ENCODE measurements at regions not wholly inside any gene's neighbourhood (a gene's known extent, or its start where the extent isn't known, plus 50 kb on each side); places are given as distances from the start of the nearest gene placed in this dataset.

DNA sequence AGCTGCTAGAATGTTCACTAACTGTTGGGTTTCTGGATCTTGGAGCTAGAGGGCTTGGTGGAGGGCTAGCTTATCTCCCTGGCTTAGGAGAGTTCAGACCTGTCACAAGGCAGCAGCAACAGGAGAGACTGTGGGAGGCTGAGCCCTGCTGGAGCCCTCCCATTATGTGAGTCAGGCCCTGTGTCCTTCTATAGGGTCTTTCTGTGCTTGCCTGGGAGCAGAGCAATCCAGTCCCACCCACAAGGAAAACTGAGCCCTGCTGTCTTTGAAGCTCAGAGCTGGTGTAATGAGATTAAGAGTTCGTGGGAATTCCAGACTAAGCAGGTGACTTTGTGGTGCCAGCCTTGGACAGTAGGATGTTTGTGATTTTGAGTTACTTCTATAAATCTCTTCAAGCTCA is 249.0 kb downstream of the TTC32 start:
- H3K4me1 ChIP-seq, result peaks cover 0 to 6% (median 0%) of the 10 kb centered on the region in 4 donors
- no peak overlapping the region for H3K4me3 ChIP-seq
- no peaks in the 10 kb centered on the region for H3K9me3 ChIP-seq
- no peak overlapping the region for H3K27ac ChIP-seq
- WGBS, 2 donors, result 67 to 76% methylated on average over 1 of the region's 1 CpG
- no peaks in the 10 kb centered on the region for H3K27me3 ChIP-seq
- no peaks in the 10 kb centered on the region for H3K36me3 ChIP-seq
- DNase-seq (ENCODE audit: low spot score in 2 of 2), result no peak
- TF ChIP-seq, protein P1, sequence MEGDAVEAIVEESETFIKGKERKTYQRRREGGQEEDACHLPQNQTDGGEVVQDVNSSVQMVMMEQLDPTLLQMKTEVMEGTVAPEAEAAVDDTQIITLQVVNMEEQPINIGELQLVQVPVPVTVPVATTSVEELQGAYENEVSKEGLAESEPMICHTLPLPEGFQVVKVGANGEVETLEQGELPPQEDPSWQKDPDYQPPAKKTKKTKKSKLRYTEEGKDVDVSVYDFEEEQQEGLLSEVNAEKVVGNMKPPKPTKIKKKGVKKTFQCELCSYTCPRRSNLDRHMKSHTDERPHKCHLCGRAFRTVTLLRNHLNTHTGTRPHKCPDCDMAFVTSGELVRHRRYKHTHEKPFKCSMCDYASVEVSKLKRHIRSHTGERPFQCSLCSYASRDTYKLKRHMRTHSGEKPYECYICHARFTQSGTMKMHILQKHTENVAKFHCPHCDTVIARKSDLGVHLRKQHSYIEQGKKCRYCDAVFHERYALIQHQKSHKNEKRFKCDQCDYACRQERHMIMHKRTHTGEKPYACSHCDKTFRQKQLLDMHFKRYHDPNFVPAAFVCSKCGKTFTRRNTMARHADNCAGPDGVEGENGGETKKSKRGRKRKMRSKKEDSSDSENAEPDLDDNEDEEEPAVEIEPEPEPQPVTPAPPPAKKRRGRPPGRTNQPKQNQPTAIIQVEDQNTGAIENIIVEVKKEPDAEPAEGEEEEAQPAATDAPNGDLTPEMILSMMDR (IDR thresholded peaks at IDR 0.05), result no peak
- TF ChIP-seq POLR2A (IDR thresholded peaks at IDR 0.05) (no peak), EP300 (IDR thresholded peaks at IDR 0.05) (no peak)

DNA sequence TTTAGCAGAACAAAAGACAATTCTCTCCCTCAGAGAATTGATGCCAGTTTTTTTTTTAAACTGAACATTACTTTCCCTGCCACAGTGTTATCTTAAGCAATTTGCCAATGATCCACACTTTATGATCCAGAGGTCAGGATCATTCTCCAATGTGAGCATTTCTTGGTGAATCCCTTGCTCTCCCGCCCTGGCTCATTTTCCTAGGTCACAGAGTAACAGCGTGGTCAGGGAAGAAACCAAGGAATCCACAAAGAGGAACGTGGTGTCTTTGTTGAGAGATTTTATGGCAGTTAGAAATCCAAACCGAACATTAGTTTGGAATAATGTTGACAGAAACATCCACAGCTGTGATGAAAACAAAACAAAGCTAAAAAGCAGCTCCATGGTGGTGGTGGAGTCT is 250.3 kb downstream of the TTC32 start:
- peaks cover 0 to 6% (median 0%) of the 10 kb centered on the region in 4 donors for H3K4me1 ChIP-seq
- no peak for DNase-seq (ENCODE audit: low spot score in 2 of 2)

DNA sequence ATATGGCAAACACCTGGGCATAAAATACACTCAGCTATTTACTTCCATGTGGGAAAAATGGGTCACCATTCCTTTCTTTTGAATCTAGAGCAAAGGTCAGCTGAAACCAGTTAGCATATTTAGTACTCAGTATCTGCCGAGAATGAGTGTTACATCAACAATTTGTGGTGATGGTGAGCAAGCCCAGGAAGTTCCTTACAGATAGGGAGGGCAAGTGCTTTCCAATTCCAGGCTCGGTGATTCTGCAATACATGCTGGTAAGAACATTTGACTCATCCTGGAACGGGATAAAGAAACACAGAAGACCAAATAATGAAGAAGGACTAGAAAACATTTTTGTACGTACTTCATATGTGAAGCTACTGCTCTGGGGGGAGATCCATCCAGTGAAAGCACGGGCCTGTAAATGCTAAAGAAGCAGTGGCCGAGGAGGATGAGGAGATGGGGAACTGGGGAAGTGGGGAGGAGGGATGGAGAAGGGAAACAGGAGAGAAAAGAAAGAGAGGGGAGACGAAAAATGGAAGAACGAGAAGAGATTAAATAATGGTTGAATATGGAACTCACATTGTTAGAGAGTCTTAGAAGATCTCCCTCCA is 251.9 kb downstream of the TTC32 start:
- peak in 1 of 2 donors; percentile 49 for DNase-seq (ENCODE audit: low spot score in 2 of 2)
- Histone ChIP-seq H3K9me3 (no peaks in the 10 kb centered on the region), H3K36me3 (no peaks in the 10 kb centered on the region), H3K4me3 (no peak overlapping the region), H3K27me3 (no peaks in the 10 kb centered on the region), H3K27ac (peak overlapping the region in 2 of 4 donors; percentile 52 to 77), H3K4me1 (peaks cover 0 to 6% (median 0%) of the 10 kb centered on the region in 4 donors)
- 75 to 78% methylated on average over 8 of the region's 8 CpGs for WGBS, 2 donors
- TF ChIP-seq, protein P1 (IDR thresholded peaks at IDR 0.05), result no peak
- peak in 1 of 2 donors; percentile 78 for TF ChIP-seq EP300 (IDR thresholded peaks at IDR 0.05)
- no peak for TF ChIP-seq POLR2A (IDR thresholded peaks at IDR 0.05)

More for the DNA sequence above, 250.3 kb downstream of the TTC32 start:
- Histone ChIP-seq H3K9me3 (no peaks in the 10 kb centered on the region), H3K4me3 (no peak overlapping the region), H3K36me3 (no peaks in the 10 kb centered on the region), H3K27ac (peak overlapping the region in 1 of 4 donors; percentile 46), H3K27me3 (no peaks in the 10 kb centered on the region)
- TF ChIP-seq POLR2A (IDR thresholded peaks at IDR 0.05) (no peak), EP300 (IDR thresholded peaks at IDR 0.05) (peak in 1 of 2 donors; percentile 46)
- TF ChIP-seq, protein P1 (IDR thresholded peaks at IDR 0.05), result no peak
- WGBS, 2 donors, result 37 to 45% methylated on average over 4 of the region's 4 CpGs

DNA sequence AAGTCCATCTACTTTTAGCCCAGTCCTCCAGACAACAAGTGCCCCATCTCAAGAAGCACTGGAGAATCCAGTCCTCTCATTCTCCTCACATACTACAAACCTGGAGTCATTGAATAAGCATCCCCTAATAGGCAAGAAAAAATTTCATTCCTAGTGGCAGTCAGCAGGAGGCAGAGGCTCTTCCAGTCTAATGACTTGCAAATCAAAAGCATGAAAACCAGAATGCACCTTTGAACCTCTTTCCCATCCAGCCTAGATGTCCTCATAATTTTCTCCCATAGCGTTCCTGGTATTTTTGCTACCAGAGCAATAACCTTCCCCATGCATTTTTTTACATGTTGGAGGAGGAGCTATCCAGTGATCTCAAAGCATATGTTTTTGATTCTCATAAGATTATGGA is 252.6 kb downstream of the TTC32 start:
- H3K27me3 ChIP-seq, result no peaks in the 10 kb centered on the region
- TF ChIP-seq, protein P1 (IDR thresholded peaks at IDR 0.05), result no peak
- TF ChIP-seq POLR2A (IDR thresholded peaks at IDR 0.05) (no peak), EP300 (IDR thresholded peaks at IDR 0.05) (no peak)
- WGBS, 2 donors, result 87 to 94% methylated on average over 1 of the region's 1 CpG
- peaks cover 0 to 6% (median 0%) of the 10 kb centered on the region in 4 donors for H3K4me1 ChIP-seq
- H3K36me3 ChIP-seq, result no peaks in the 10 kb centered on the region
- DNase-seq (ENCODE audit: low spot score in 2 of 2), result no peak
- H3K27ac ChIP-seq, result peak overlapping the region in 2 of 4 donors; percentile 49 to 55
- H3K4me3 ChIP-seq, result no peak overlapping the region
- peaks cover 0 to 5% (median 0%) of the 10 kb centered on the region in 4 donors for H3K9me3 ChIP-seq

DNA sequence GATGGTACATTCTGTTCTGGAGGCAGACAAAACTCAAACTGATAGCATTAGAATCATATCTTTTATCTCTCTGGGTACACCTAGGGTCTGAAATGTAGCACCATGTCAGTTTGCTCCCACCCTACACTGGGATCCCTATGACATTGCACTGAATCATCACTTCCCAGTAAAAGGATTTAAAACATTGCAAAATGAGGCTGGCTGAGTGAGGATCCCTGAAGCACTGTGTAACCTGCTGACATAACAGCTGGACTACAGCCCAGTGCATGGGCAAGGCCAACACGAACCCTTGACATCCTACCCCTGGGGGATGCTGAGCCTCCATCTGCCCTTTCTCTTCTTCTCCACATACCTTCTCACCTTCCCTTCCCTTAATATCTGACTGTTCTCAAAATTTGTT is 253.2 kb downstream of the TTC32 start:
- Histone ChIP-seq H3K36me3 (no peaks in the 10 kb centered on the region), H3K27ac (peak overlapping the region in 2 of 4 donors; percentile 49 to 55), H3K4me1 (peaks cover 0 to 6% (median 0%) of the 10 kb centered on the region in 4 donors), H3K27me3 (no peaks in the 10 kb centered on the region), H3K9me3 (peaks cover 0 to 5% (median 0%) of the 10 kb centered on the region in 4 donors), H3K4me3 (no peak overlapping the region)
- peak in 1 of 2 donors; percentile 70 for DNase-seq (ENCODE audit: low spot score in 2 of 2)
- 31 to 56% methylated on average over 1 of the region's 1 CpG for WGBS, 2 donors
- TF ChIP-seq, protein P1 (IDR thresholded peaks at IDR 0.05), result no peak
- peak in 1 of 2 donors; percentile 75 for TF ChIP-seq EP300 (IDR thresholded peaks at IDR 0.05)
- TF ChIP-seq POLR2A (IDR thresholded peaks at IDR 0.05), result no peak
